ENCODE measurements at regions not wholly inside any gene's neighbourhood (a gene's known extent, or its start where the extent isn't known, plus 50 kb on each side); places are given as distances from the start of the nearest gene placed in this dataset.

DNA sequence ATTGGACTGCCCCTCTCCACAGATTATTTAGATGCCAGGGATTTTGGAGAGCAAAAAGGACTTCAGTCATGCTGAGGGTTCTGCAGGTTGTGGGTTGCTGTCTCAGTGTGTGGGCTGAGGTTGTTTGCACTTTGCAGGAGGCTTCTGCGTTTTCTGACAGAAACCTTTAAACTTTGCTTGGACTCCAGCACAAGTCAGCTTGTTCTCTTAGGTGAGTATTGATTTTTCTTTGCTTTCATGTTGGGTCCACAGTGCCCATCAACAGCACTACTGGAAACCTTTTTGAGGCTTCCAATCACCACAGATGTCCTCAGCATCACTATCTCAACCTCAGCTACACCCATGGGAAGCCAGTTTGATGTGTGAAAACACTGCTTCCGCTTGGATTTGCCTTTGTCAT is 764.3 kb upstream of the TSPY4 start:
- DNase-seq = no peak
- WGBS, 5 donors = 48 to 58% (median 48%) methylated on average over 2 of the region's 2 CpGs; no CpG with 5 or more reads in 2 of the 5 donors
- Histone ChIP-seq H3K4me1 (no peaks in the 10 kb centered on the region), H3K9me3 (no peaks in the 10 kb centered on the region), H3K4me3 (no peak overlapping the region), H3K36me3 (no peaks in the 10 kb centered on the region), H3K27me3 (replicated peaks in 1 of 7) (no peaks in the 10 kb centered on the region), H3K27ac (no peak overlapping the region)
- TF ChIP-seq POLR2A (IDR thresholded peaks at IDR 0.05) (no peak), CTCF (IDR thresholded peaks at IDR 0.05 in 8 of 11, conservative IDR thresholded peaks at IDR 0.05 in 3 of 11) (no peak), POLR2AphosphoS5 (IDR thresholded peaks at IDR 0.05) (no peak)
- intact Hi-C loops (cut with DNase I; ENCODE audit: low total_unique reads) = no loop called here

- no peaks in the 10 kb centered on the region for H3K9me3 ChIP-seq
- no peak for DNase-seq
- no peaks in the 10 kb centered on the region for H3K27me3 ChIP-seq (replicated peaks in 1 of 7)
- H3K27ac ChIP-seq = no peak overlapping the region
- H3K4me3 ChIP-seq = no peak overlapping the region
- intact Hi-C loops (cut with DNase I; ENCODE audit: low total_unique reads) = no loop called here
- no peaks in the 10 kb centered on the region for H3K4me1 ChIP-seq
- no peak for TF ChIP-seq CTCF (IDR thresholded peaks at IDR 0.05 in 8 of 11, conservative IDR thresholded peaks at IDR 0.05 in 3 of 11)
- no peak for TF ChIP-seq POLR2AphosphoS5 (IDR thresholded peaks at IDR 0.05)
- TF ChIP-seq POLR2A (IDR thresholded peaks at IDR 0.05) = no peak
- 78 to 94% (median 80%) methylated on average over 1 of the region's 1 CpG; no CpG with 5 or more reads in 2 of the 5 donors for WGBS, 5 donors
- no peaks in the 10 kb centered on the region for H3K36me3 ChIP-seq
Measured at GRCh38 chrY:8582277-8582850, 754.9 kb upstream of the TSPY4 start.

DNA sequence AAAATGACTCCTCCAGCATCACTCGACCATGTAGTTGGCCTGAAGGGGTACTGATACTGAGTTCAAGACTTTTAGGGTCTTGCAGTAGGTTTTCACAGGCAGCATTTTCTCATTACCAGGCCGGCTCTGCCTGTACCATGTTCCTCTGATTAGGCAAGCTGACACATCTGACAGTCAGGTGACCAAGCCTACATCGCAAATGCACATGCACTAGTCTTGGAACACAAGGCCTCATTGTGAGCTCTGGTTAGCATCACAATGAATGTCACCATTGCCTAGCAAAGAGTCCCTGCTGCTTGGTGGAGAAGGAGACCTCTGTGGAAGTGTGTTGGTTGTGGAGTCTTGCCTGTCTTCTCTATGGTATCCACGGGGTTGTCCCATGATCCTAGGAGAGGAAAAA is 754.1 kb upstream of the TSPY4 start:
- DNase-seq = no peak
- Histone ChIP-seq H3K9me3 (no peaks in the 10 kb centered on the region), H3K4me1 (no peaks in the 10 kb centered on the region), H3K4me3 (no peak overlapping the region), H3K27ac (no peak overlapping the region), H3K36me3 (no peaks in the 10 kb centered on the region), H3K27me3 (replicated peaks in 1 of 7) (no peaks in the 10 kb centered on the region)
- TF ChIP-seq POLR2AphosphoS5 (IDR thresholded peaks at IDR 0.05) (no peak), POLR2A (IDR thresholded peaks at IDR 0.05) (no peak), CTCF (IDR thresholded peaks at IDR 0.05 in 8 of 11, conservative IDR thresholded peaks at IDR 0.05 in 3 of 11) (no peak)
- intact Hi-C loops (cut with DNase I; ENCODE audit: low total_unique reads) = no loop called here
- 62 to 93% (median 69%) methylated on average over 3 to 4 of the region's 4 CpGs; no CpG with 5 or more reads in 2 of the 5 donors for WGBS, 5 donors

DNA sequence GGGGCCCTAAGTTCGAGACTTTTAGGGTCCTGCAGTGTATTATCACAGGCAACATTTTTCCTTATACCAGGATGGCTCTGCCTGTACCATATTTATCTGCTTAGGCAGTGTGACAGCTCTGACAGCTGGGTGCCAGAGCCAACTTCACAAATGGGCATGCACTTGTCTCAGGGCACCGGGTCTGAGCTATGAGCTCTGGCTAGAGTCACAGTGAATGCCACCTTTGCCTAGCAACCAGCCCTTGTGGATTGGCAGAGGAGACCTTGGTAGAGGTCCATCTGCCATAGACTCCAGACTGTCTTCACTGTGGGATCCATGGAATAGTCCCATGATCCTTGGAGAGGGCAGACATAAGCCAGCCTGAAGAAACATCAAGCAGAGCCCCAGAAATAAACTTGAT is 746.6 kb upstream of the TSPY4 start:
- no peak for DNase-seq
- no peak for TF ChIP-seq POLR2A (IDR thresholded peaks at IDR 0.05)
- 47 to 60% (median 54%) methylated on average over 1 to 2 of the region's 2 CpGs; no CpG with 5 or more reads in 2 of the 5 donors for WGBS, 5 donors

More for the DNA sequence above, 746.6 kb upstream of the TSPY4 start:
- H3K27me3 ChIP-seq (replicated peaks in 1 of 7) = no peaks in the 10 kb centered on the region
- no peak overlapping the region for H3K4me3 ChIP-seq
- no peaks in the 10 kb centered on the region for H3K36me3 ChIP-seq
- H3K27ac ChIP-seq = no peak overlapping the region
- no peaks in the 10 kb centered on the region for H3K4me1 ChIP-seq
- intact Hi-C loops (cut with DNase I; ENCODE audit: low total_unique reads) = no loop called here
- no peaks in the 10 kb centered on the region for H3K9me3 ChIP-seq

All from spleen (tissue), 11 donors.